GDM1 (cell line): ENCODE measurements at regions not wholly inside any gene's neighbourhood (a gene's known extent, or its start where the extent isn't known, plus 50 kb on each side); places are given as distances from the start of the nearest gene placed in this dataset.
"Not testable (repeated sequence)": the region's sequence is repeated elsewhere in the genome, so short reads cannot be mapped to it uniquely, and the experiment has no call there.

Source experiments
- DNase-seq: peaks from one replicate; lab custom pipeline; 2025; lab: John Stamatoyannopoulos, UW

GRCh38 chr6:49274809-49275769, 188.0 kb downstream of the MMUT start:
- not testable (repeated sequence) for DNase-seq

- DNase-seq, result no peak
Observed at GRCh38 chr6:49269190-49269589, 193.9 kb downstream of the MMUT start.

GRCh38 chr6:49264909-49265308, 198.1 kb downstream of the MMUT start:
- DNase-seq, result no peak

- DNase-seq, result no peak
Observed at GRCh38 chr6:49264496-49264895, 198.6 kb downstream of the MMUT start.

- DNase-seq, result no peak
Observed at GRCh38 chr6:49257549-49257948, 205.5 kb downstream of the MMUT start.

- no peak for DNase-seq
Observed at GRCh38 chr6:49255335-49255734, 207.7 kb downstream of the MMUT start.

- DNase-seq, result no peak
Observed at GRCh38 chr6:49252901-49253300, 210.2 kb downstream of the MMUT start.

- no peak for DNase-seq
Observed at GRCh38 chr6:49233483-49233882, 229.6 kb downstream of the MMUT start.

GRCh38 chr6:49225471-49225870, 237.6 kb downstream of the MMUT start:
- DNase-seq, result no peak

GRCh38 chr6:49220293-49220692, 242.8 kb downstream of the MMUT start:
- no peak for DNase-seq

- no peak for DNase-seq
Observed at GRCh38 chr6:49205526-49205925, 257.5 kb downstream of the MMUT start.

- no peak for DNase-seq
Observed at GRCh38 chr6:49202924-49203536, 260.0 kb downstream of the MMUT start.

GRCh38 chr6:49198015-49198414, 265.0 kb downstream of the MMUT start:
- no peak for DNase-seq

- DNase-seq, result not testable (repeated sequence)
Observed at GRCh38 chr6:49162379-49162778, 300.7 kb downstream of the MMUT start.

- no peak for DNase-seq
Observed at GRCh38 chr6:49155316-49155715, 307.7 kb downstream of the MMUT start.

- DNase-seq, result no peak
Observed at GRCh38 chr6:49151957-49152356, 311.1 kb downstream of the MMUT start.

- no peak for DNase-seq
Observed at GRCh38 chr6:49151461-49151860, 311.6 kb downstream of the MMUT start.

- no peak for DNase-seq
Observed at GRCh38 chr6:49151033-49151432, 312.0 kb downstream of the MMUT start.

GRCh38 chr6:49145280-49145679, 317.8 kb downstream of the MMUT start:
- no peak for DNase-seq

GRCh38 chr6:49142421-49143151, 320.5 kb downstream of the MMUT start:
- no peak for DNase-seq

- no peak for DNase-seq
Observed at GRCh38 chr6:49121970-49122369, 341.1 kb downstream of the MMUT start.

- DNase-seq, result no peak
Observed at GRCh38 chr6:49118478-49118877, 344.6 kb downstream of the MMUT start.

GRCh38 chr6:49110916-49111315, 352.1 kb downstream of the MMUT start:
- no peak for DNase-seq
